ENCODE measurements at regions not wholly inside any gene's neighbourhood (a gene's known extent, or its start where the extent isn't known, plus 50 kb on each side); places are given as distances from the start of the nearest gene placed in this dataset.
"Not testable (repeated sequence)": the region's sequence is repeated elsewhere in the genome, so short reads cannot be mapped to it uniquely, and the experiment has no call there.

GRCh38 chrX:1874899-1875298 is 260.0 kb downstream of the ASMT start:
- Histone ChIP-seq H3K4me3 (no peak overlapping the region), H3K27me3 (ENCODE audit: low read depth) (no peaks in the 10 kb centered on the region), H3K27ac (no peak overlapping the region), H3K36me3 (no peaks in the 10 kb centered on the region), H3K9me3 (no peaks in the 10 kb centered on the region), H3K4me1 (no peaks in the 10 kb centered on the region)
- no peak for DNase-seq
- intact Hi-C loops (cut with DNase I) = no loop called here
- no peak for TF ChIP-seq CTCF (IDR thresholded peaks at IDR 0.05)
- no peak for ATAC-seq

- H3K27ac ChIP-seq = no peak overlapping the region
These were observed 261.2 kb downstream of the ASMT start for GRCh38 chrX:1876041-1876440.

DNA sequence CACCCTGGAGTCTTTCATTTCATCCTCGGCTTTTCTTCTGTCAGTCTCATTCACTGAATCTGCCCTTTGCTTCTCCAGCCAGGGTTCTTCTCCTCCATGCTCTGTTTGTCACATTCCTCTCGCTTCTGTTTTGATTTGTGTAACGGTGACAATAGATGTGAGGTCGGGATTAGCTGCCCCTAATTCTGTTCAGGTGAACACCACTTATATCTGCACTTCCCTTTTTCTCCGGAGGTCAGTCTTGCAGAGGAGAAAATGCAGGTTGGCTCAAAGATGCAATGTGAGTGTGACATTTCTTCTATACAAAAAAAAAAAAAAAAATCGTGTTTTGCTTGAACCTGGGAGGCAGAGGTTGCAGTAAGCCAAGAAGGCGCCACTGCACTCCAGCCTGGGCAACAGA is 262.9 kb downstream of the ASMT start:
- no peak overlapping the region for H3K4me3 ChIP-seq
- H3K9me3 ChIP-seq = no peaks in the 10 kb centered on the region
- DNase-seq (no peak), ATAC-seq (no peak)
- H3K36me3 ChIP-seq = no peaks in the 10 kb centered on the region
- intact Hi-C loops (cut with DNase I) = no loop called here
- no peak overlapping the region for H3K27ac ChIP-seq
- no peak for TF ChIP-seq CTCF (IDR thresholded peaks at IDR 0.05)
- H3K27me3 ChIP-seq (ENCODE audit: low read depth) = no peaks in the 10 kb centered on the region
- no peaks in the 10 kb centered on the region for H3K4me1 ChIP-seq

More at GRCh38 chrX:1876041-1876440, 261.2 kb downstream of the ASMT start:
- Histone ChIP-seq H3K4me1 (no peaks in the 10 kb centered on the region), H3K4me3 (no peak overlapping the region), H3K36me3 (no peaks in the 10 kb centered on the region), H3K27me3 (ENCODE audit: low read depth) (no peaks in the 10 kb centered on the region), H3K9me3 (no peaks in the 10 kb centered on the region)
- intact Hi-C loops (cut with DNase I) = no loop called here
- TF ChIP-seq CTCF (IDR thresholded peaks at IDR 0.05) = no peak
- ATAC-seq (no peak), DNase-seq (no peak)

DNA sequence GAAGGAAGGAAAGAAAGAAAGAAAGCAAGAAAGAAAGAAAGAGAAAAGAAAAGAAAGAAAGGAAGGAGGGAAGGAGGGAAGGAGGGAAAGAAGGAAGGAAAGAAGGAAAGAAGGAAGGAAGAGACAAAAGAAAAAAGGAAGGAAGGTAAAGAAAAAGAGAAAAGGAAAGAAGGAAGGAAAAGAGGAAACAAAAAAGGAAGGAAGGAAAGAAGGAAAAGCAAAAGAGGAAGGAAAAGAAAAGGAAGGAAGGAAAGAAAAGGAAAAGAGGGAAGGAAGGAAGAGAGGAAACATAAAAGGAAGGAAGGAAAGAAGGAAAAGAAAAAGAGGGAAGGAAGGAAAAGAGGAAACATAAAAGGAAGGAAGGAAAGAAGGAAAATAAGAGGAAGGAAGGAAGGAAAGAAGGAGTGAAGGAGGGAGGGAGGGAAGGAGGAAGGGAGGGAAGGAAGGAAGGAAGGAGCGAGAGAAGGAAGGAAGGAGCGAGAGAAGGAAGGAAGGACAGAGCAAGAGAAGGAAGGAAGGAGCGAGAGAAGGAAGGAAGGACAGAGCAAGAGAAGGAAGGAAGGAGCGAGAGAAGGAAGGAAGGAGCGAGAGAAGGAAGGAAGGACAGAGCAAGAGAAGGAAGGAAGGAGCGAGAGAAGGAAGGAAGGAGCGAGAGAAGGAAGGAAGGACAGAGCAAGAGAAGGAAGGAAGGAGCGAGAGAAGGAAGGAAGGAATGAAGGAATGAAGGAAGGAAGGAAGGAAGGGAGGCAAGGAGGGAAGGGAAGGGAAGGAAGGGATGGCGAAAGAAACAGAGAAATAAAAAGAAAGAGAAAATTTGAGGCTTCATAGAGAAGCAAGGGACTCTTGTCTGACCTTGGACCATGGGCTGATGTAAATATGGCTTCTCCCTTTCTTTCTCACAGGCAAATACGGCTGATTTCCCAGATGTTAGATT is 266.3 kb downstream of the ASMT start:
- H3K4me1 ChIP-seq; H3K4me3 ChIP-seq; DNase-seq; ATAC-seq; intact Hi-C loops (cut with DNase I); H3K9me3 ChIP-seq; H3K27ac ChIP-seq; H3K27me3 ChIP-seq (ENCODE audit: low read depth); H3K36me3 ChIP-seq: not testable (repeated sequence)

DNA sequence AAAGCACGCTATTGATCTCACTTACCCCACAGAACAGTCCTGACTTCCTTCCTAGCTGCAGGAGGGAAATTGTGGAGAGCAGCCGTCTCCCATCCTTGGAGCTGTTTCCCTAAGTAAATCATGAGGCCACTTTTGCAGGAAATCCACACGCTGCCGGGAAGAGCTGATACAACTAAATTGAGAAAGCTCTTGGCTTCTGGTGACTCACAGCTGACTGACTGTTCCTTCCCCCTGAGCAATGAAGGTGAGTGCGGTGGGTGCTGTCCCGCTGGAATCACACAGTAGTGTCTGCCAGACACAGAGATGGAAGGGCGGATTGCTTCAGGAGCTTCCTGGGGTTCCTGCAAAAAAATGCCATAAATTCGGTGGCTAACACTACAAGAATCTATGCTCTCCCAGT is 268.9 kb downstream of the ASMT start:
- ATAC-seq = no peak
- H3K27ac ChIP-seq = no peak overlapping the region
- intact Hi-C loops (cut with DNase I) = no loop called here
- no peaks in the 10 kb centered on the region for H3K27me3 ChIP-seq (ENCODE audit: low read depth)
- no peaks in the 10 kb centered on the region for H3K36me3 ChIP-seq
- TF ChIP-seq CTCF (IDR thresholded peaks at IDR 0.05) = no peak
- H3K4me3 ChIP-seq = no peak overlapping the region
- H3K4me1 ChIP-seq = no peaks in the 10 kb centered on the region
- DNase-seq = no peak
- H3K9me3 ChIP-seq = no peaks in the 10 kb centered on the region

DNA sequence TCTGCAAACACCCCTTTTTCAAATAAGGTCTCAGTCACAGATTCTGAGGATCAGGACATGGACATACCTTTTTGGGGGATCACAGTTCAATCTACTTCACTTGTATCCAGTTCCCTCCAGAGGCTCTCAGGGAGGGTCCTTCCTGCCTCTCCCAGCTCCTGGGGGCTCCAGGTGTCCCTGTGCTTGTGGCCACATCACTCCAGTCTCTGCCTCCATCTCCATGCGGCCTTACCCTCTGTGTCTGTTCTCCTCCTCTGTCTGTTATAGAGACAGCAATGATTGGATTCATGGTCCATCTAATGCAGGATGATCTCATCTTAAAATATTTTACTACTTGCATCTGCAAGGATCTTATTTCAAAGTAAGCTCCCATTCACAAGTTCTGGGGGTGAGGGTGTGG is 269.6 kb downstream of the ASMT start:
- no peaks in the 10 kb centered on the region for H3K36me3 ChIP-seq
- H3K27ac ChIP-seq = no peak overlapping the region
- intact Hi-C loops (cut with DNase I) = no loop called here
- no peaks in the 10 kb centered on the region for H3K4me1 ChIP-seq
- no peaks in the 10 kb centered on the region for H3K9me3 ChIP-seq
- ATAC-seq (no peak), DNase-seq (no peak)
- TF ChIP-seq CTCF (IDR thresholded peaks at IDR 0.05) = no peak
- no peak overlapping the region for H3K4me3 ChIP-seq
- no peaks in the 10 kb centered on the region for H3K27me3 ChIP-seq (ENCODE audit: low read depth)

All from lower lobe of right lung (tissue), 2 donors.